ENCODE measurements at regions not wholly inside any gene's neighbourhood (a gene's known extent, or its start where the extent isn't known, plus 50 kb on each side); places are given as distances from the start of the nearest gene placed in this dataset.

DNA sequence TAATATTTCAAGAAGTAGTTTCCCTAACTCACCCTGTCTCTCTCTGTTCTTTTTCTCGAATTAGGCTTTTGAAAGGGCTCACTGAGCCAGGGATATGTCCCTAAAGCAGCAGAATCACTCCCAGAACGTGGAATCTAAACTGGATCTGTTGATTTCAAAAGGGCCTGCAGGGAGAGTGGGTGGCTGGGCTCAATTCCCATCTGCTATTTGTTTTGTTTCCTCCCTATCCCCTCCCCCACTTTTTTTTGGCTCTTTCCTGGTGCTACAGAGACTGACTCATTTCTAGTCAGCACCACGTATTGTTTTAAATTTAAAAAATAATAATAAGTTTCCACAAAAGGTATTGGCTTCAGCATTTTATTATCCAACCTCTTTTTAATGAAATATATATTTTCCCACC, 961.5 kb downstream of the FAM181B start:
- TF ChIP-seq POLR2A (IDR thresholded peaks at IDR 0.05; ENCODE audit: low read depth, low read length) (no peak), POLR2AphosphoS5 (IDR thresholded peaks at IDR 0.05; ENCODE audit: low read depth, low read length) (no peak), TAF1 (IDR thresholded peaks at IDR 0.05; ENCODE audit: borderline replicate concordance, low read depth, low read length) (no peak)

All from GM12892 (cell line).